Neural cell (in vitro differentiated cells): ENCODE measurements at regions not wholly inside any gene's neighbourhood (a gene's known extent, or its start where the extent isn't known, plus 50 kb on each side); places are given as distances from the start of the nearest gene placed in this dataset.

Experiments
- CTCF ChIP-seq: fragments of 450-650 bp; IDR thresholded peaks from 2 replicates; pipeline ENCODE4 v1.5.1; 2014; ENCODE audit warnings: antibody characterized with exemption, mild to moderate bottlenecking, moderate library complexity; ENCODE audit not compliant: poor library complexity, severe bottlenecking
- EP300 ChIP-seq: fragments of 450-650 bp; conservative IDR thresholded peaks from 2 replicates; pipeline ENCODE4 v1.6.1; 2014; ENCODE audit warnings: antibody characterized with exemption, mild to moderate bottlenecking, moderate library complexity; ENCODE audit not compliant: poor library complexity, severe bottlenecking
- EZH2 ChIP-seq: fragments of 200-600, 300-800 bp; shearing (Covaris generic), sonication (generic); IDR thresholded peaks from 2 replicates; pipeline ENCODE4 v1.6.1; 2014; ENCODE audit warnings: antibody characterized with exemption, low read length, borderline replicate concordance, mild to moderate bottlenecking; ENCODE audit not compliant: insufficient read depth, poor library complexity, severe bottlenecking
- REST ChIP-seq: IDR thresholded peaks from 2 replicates; pipeline ENCODE4 v1.6.1; 2012; ENCODE audit warnings: borderline replicate concordance
- SMC3 ChIP-seq: fragments of 450-650 bp; conservative IDR thresholded peaks from 2 replicates; pipeline ENCODE4 v1.6.1; 2014; ENCODE audit warnings: antibody characterized with exemption, mild to moderate bottlenecking, moderate library complexity; ENCODE audit not compliant: poor library complexity
- TAF1 ChIP-seq: IDR thresholded peaks from 2 replicates; pipeline ENCODE4 v1.6.1; 2012; ENCODE audit warnings: low read depth

GRCh38 chr10:83806717-83807116, 332.6 kb upstream of the GHITM start:
- TF ChIP-seq EZH2 (no peak), CTCF (no peak), EP300 (no peak), SMC3 (no peak), REST (no peak), TAF1 (no peak)
